ENCODE measurements at regions not wholly inside any gene's neighbourhood (a gene's known extent, or its start where the extent isn't known, plus 50 kb on each side); places are given as distances from the start of the nearest gene placed in this dataset.

DNA sequence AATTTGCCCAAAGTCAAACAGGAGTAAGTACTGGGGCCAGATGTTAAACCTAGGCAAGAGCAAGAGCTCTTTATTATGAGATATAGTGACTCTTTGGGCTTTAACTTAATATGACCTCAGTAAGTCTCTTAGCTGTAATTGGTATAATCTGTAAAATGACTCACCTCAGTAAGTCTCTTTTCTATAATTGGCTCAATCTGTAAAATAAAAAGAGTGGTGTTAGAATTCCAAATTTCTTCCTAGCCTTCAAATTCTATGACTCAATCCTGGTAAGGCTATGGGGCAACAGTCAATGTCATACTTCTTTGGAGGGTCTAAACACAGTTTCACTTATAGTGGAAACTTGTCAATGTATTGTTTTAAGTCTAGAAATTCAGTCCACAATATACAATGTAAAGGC, 1608.9 kb upstream of the PIK3C3 start:
- Histone ChIP-seq H3K9ac (ENCODE audit: low read length) (no peak overlapping the region), H3K79me2 (ENCODE audit: insufficient read depth, low read length) (no peaks in the 10 kb centered on the region), H3K36me3 (ENCODE audit: low read length) (no peaks in the 10 kb centered on the region), H3K4me3 (ENCODE audit: insufficient read depth, low read length, poor library complexity, severe bottlenecking) (no peak overlapping the region), H3K27ac (ENCODE audit: low read depth, low read length) (no peak overlapping the region), H4K20me1 (ENCODE audit: low read depth, low read length) (no peaks in the 10 kb centered on the region), H3K9me3 (ENCODE audit: insufficient read depth, low read length) (no peaks in the 10 kb centered on the region), H3F3A (ENCODE audit: insufficient read depth) (no peaks in the 10 kb centered on the region), H2AFZ (ENCODE audit: low read depth, low read length, severe bottlenecking) (no peak overlapping the region), H3K27me3 (ENCODE audit: low read length) (no peaks in the 10 kb centered on the region), H3K4me2 (ENCODE audit: low read depth, low read length, poor library complexity, severe bottlenecking) (no peak overlapping the region), H3K9me2 (replicated peaks; ENCODE audit: insufficient read depth, low read length) (no peaks in the 10 kb centered on the region)
- TF ChIP-seq, protein P1, sequence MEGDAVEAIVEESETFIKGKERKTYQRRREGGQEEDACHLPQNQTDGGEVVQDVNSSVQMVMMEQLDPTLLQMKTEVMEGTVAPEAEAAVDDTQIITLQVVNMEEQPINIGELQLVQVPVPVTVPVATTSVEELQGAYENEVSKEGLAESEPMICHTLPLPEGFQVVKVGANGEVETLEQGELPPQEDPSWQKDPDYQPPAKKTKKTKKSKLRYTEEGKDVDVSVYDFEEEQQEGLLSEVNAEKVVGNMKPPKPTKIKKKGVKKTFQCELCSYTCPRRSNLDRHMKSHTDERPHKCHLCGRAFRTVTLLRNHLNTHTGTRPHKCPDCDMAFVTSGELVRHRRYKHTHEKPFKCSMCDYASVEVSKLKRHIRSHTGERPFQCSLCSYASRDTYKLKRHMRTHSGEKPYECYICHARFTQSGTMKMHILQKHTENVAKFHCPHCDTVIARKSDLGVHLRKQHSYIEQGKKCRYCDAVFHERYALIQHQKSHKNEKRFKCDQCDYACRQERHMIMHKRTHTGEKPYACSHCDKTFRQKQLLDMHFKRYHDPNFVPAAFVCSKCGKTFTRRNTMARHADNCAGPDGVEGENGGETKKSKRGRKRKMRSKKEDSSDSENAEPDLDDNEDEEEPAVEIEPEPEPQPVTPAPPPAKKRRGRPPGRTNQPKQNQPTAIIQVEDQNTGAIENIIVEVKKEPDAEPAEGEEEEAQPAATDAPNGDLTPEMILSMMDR (IDR thresholded peaks at IDR 0.05; ENCODE audit: insufficient read depth, low read length, poor library complexity, severe bottlenecking) = no peak
- TF ChIP-seq EZH2phosphoT487 (conservative IDR thresholded peaks at IDR 0.05; ENCODE audit: low read length) = no peak

DNA sequence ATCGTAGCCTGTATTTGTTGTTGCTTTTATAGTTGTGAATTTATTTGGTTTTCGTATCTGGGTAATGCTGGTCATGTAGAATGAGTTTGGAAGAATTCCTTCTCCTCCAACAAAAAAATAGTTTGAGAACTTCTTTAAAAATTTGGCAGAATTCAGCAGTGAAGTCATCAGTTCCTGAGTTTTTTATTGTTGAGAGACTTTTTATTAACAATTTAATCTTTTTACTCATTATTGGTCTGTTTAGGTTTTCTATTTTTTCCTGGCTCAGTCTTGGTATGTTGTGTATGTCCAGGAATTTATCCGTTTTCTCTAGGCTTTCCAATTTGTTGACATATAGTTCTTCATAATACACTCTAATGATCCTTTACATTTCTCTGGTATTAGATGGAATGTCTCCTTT, 1613.3 kb upstream of the PIK3C3 start:
- no peak for TF ChIP-seq EZH2phosphoT487 (conservative IDR thresholded peaks at IDR 0.05; ENCODE audit: low read length)
- TF ChIP-seq, protein P1 (IDR thresholded peaks at IDR 0.05; ENCODE audit: insufficient read depth, low read length, poor library complexity, severe bottlenecking) = no peak
- H3K27me3 ChIP-seq (ENCODE audit: low read length) = no peaks in the 10 kb centered on the region

DNA sequence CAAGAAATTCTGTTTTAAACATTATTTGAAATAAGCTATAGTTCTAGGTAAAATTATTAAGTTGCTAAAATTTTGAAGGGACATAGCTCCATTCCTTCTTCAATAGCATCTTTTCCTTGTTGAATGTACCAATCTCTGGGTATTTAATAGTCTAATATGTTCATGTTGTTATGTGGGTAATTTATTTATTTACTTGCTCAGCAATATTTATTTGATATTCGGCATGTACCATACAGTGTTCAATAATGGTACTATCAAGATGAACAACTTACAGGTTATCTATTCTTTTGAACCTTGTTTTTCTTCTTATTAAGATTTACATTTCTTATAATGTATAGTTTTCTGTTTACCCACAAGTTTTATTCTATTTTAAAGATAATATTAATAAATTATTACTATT, 1616.8 kb upstream of the PIK3C3 start:
- H3K79me2 ChIP-seq (ENCODE audit: insufficient read depth, low read length) = no peaks in the 10 kb centered on the region
- TF ChIP-seq EZH2phosphoT487 (conservative IDR thresholded peaks at IDR 0.05; ENCODE audit: low read length) = no peak
- TF ChIP-seq, protein P1 (IDR thresholded peaks at IDR 0.05; ENCODE audit: insufficient read depth, low read length, poor library complexity, severe bottlenecking) = no peak
- no peak overlapping the region for H3K27ac ChIP-seq (ENCODE audit: low read depth, low read length)
- H2AFZ ChIP-seq (ENCODE audit: low read depth, low read length, severe bottlenecking) = no peak overlapping the region
- no peak overlapping the region for H3K9ac ChIP-seq (ENCODE audit: low read length)
- H3K9me2 ChIP-seq (replicated peaks; ENCODE audit: insufficient read depth, low read length) = no peaks in the 10 kb centered on the region
- H3K4me3 ChIP-seq (ENCODE audit: insufficient read depth, low read length, poor library complexity, severe bottlenecking) = no peak overlapping the region
- no peaks in the 10 kb centered on the region for H3K27me3 ChIP-seq (ENCODE audit: low read length)
- no peaks in the 10 kb centered on the region for H3K36me3 ChIP-seq (ENCODE audit: low read length)
- 0 out of 2 replicates have a peak, but pooled peaks cover 6% of the 10 kb centered on the region for H3K9me3 ChIP-seq (ENCODE audit: insufficient read depth, low read length)
- H3K4me2 ChIP-seq (ENCODE audit: low read depth, low read length, poor library complexity, severe bottlenecking) = no peak overlapping the region
- no peaks in the 10 kb centered on the region for H3F3A ChIP-seq (ENCODE audit: insufficient read depth)
- no peaks in the 10 kb centered on the region for H4K20me1 ChIP-seq (ENCODE audit: low read depth, low read length)

More for the DNA sequence above, 1613.3 kb upstream of the PIK3C3 start:
- Histone ChIP-seq H4K20me1 (ENCODE audit: low read depth, low read length) (no peaks in the 10 kb centered on the region), H3F3A (ENCODE audit: insufficient read depth) (no peaks in the 10 kb centered on the region), H3K4me3 (ENCODE audit: insufficient read depth, low read length, poor library complexity, severe bottlenecking) (no peak overlapping the region), H3K36me3 (ENCODE audit: low read length) (no peaks in the 10 kb centered on the region), H3K27ac (ENCODE audit: low read depth, low read length) (no peak overlapping the region), H3K4me2 (ENCODE audit: low read depth, low read length, poor library complexity, severe bottlenecking) (no peak overlapping the region), H3K9me2 (replicated peaks; ENCODE audit: insufficient read depth, low read length) (no peaks in the 10 kb centered on the region), H3K79me2 (ENCODE audit: insufficient read depth, low read length) (no peaks in the 10 kb centered on the region), H2AFZ (ENCODE audit: low read depth, low read length, severe bottlenecking) (no peak overlapping the region), H3K9me3 (ENCODE audit: insufficient read depth, low read length) (no peaks in the 10 kb centered on the region), H3K9ac (ENCODE audit: low read length) (no peak overlapping the region)

Measured in SU-DHL-6 (cell line).